GM18505 (cell line): ENCODE measurements at regions not wholly inside any gene's neighbourhood (a gene's known extent, or its start where the extent isn't known, plus 50 kb on each side); places are given as distances from the start of the nearest gene placed in this dataset.

Experiments used
- ATAC-seq: cut with Tn5 transposase; IDR thresholded peaks from one replicate; pipeline ENCODE4 v1.9.1; 2021; ENCODE audit not compliant: unreplicated experiment
- POLR2A ChIP-seq: IDR thresholded peaks from 4 replicates; pipeline ENCODE4 v1.6.1; 2011; ENCODE audit warnings: borderline replicate concordance; ENCODE audit not compliant: insufficient read depth, insufficient read length; ENCODE audit errors: extremely low read depth

DNA sequence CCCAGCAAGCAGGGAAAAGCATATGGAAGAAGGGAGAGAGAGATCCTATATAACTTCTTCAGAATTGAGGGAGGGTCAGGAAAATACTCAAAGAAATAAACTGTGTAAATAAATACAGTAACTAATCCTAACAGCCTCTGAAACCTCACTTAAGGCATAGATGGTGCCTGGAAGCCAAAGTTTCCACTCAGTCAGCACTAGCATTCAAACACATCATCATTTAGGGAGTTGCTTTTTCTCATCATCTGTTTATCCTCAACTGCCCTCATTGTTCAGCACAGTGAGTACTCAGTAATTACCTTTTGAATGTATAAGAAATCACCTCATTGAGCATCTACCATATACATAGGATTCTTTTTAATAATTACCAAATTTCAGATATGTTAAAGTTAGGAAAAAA is 262.9 kb downstream of the C1D start:
- no peak for TF ChIP-seq POLR2A
- ATAC-seq: no peak

DNA sequence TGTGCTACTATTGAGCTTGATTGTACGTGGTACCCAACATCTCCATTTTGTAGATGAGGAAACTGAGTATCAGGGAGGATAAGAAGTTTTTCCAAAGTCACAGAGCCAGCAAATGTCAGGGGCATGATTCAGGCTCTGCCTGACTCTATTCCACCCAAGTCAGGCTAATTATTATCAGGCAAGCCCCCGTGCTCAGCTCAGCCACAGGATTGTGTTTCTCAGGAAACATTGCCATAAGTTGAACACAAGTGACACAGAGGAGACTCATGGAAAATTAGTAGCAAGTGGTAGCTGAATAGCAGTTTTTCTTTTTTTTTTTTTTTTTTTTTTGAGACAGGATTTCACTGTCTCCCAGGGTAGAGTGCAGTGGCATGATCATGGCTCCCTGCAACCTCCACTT is 260.5 kb downstream of the C1D start:
- ATAC-seq: no peak
- no peak for TF ChIP-seq POLR2A

DNA sequence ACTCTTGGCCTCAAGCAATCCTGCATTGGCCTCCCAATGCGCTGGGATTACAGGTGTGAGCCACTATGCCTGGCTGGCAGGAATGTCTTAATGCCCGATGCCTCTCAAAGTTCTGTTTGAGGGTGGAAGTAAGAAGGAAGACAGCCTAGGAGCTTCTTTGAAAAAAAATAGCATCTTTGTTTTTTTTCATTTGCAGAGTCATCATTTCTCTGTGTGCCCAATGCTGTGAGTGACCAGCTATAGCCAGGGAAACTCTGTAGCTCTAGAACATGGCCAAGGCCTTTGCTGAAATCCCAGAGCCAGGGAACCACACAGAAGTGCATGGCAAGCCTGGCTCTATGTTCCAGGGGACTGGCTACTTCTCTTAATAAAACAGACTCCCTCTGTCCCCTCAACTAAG is 260.0 kb downstream of the C1D start:
- ATAC-seq: no peak
- no peak for TF ChIP-seq POLR2A

DNA sequence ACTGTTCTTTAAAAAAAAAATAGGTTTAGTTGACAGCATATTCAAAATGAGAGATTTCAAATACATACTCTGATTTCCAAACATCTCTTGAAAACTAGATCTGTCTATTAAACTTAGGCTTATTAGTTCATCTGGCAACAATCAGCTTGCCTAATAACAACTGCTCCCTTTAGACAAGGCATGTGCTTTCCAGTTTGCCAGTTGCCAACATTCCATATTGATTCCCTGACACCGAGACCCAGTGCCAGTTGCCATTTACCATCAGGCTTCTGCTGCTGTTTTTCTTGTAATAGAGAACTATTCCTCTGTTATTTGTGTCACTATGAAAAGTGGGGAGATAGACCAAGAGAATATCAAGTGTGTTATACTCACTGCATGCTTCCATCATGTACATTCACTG is 256.0 kb downstream of the C1D start:
- no peak for ATAC-seq
- TF ChIP-seq POLR2A: no peak

DNA sequence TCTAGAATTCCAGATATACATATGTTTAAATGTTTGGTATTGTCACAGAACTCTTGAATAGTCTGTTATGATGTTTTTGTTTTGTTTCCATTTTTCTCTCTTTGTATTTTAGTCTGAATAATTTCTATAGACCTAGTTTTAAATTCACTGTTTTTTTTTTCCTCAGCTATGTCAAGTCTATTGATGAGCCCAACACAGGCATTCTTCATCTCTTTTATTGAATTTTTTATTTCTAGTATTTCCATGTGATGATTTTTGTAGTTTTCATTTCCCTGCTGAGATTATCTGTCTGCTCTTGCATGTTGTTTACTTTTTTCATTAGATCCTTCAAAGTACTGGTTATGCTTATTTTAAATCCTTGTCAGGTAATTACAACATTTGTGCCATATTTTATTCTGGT is 254.7 kb downstream of the C1D start:
- no peak for TF ChIP-seq POLR2A
- no peak for ATAC-seq

DNA sequence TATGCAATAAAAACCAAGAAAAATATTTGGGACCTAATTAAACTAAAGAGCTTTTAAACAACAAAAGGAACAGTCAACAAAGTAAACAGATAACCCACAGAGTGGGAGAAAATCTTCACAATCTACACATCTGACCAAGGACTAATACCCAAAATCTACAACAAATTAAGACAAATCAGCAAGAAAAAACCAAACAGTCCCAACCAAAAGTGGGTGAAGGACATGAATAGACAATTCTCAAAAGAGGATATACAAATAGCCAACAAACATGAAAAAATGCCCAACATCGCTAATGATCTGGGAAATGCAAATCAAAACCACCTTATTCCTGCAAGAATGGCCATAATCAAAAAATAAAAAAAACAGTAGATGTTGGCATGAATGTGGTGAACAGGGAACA is 250.1 kb downstream of the C1D start:
- ATAC-seq: no peak
- no peak for TF ChIP-seq POLR2A

DNA sequence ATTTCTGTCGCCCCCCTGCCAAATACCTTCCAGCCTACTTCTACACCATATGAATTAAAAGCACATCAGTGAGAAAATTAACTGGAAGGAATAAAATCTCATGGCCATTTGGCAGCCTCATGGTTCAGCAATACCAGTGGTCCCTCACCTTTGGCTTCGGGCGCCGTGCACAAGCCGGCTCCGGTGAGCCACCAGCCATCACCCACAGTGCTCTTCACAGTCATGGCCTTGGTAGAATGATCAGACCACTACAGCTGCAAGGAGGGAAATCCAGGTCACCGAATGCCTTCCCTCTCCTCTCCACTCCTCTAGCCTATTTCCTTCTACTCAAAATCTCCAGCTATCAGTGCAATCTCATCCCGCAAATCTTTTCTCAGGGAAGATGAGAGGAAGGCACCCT is 239.1 kb downstream of the C1D start:
- no peak for TF ChIP-seq POLR2A

DNA sequence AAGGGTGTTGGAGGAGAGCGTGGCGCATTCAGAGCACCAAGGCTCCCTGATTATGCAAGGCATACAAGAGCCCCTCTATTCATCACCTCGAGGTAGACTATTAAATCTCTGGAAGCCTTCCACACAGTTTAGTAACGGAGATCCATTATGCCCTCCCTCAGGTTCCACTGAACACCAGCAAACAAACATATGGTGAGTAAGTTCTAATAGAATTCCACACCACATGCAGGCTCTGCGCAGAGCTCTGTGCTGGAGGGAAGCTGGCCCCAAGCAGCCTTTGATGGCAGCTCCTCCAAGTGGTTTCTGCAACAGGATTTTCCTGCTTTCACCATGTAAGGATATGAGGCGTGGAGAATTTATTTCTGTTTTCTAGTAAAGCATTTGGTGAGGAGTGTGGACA is 238.6 kb downstream of the C1D start:
- no peak for TF ChIP-seq POLR2A
- ATAC-seq: no peak

More for the DNA sequence above, 239.1 kb downstream of the C1D start:
- ATAC-seq: no peak

DNA sequence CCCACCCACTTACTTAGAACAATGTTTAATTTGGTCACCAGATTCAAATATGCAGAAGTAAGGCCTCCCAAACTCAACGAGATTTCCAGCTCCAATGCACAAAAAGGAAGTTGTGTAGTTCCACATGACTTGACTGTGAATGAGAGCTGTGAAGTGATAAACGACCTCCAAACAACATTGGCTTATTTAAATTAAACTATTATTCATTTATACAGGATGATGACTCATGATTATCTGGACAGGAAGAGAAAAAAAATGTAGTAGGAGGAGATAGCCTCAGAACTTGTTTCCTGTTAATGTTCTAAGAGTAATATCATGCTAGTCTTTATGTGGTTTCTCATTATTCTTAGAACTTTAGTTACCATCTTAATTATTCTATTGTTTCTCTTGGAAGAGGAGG is 237.3 kb downstream of the C1D start:
- no peak for ATAC-seq
- no peak for TF ChIP-seq POLR2A

DNA sequence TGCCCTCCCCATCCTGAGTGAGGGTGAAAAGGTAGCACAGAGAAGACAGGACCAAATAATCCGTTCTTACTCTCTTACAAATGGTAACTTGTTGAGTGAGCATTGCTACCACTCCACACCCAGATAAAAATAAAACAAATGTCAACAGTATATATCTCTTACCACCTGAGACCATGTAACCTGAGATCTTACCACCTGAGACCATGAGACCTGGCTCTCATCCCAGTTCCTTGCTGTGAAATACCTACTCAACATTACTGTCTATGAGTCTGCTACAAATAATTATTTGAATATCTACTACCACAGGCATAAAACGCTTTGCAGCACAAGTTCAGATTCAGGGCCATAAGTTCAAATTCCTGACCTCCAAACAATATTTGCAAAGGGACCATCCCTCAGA is 234.7 kb downstream of the C1D start:
- no peak for TF ChIP-seq POLR2A

DNA sequence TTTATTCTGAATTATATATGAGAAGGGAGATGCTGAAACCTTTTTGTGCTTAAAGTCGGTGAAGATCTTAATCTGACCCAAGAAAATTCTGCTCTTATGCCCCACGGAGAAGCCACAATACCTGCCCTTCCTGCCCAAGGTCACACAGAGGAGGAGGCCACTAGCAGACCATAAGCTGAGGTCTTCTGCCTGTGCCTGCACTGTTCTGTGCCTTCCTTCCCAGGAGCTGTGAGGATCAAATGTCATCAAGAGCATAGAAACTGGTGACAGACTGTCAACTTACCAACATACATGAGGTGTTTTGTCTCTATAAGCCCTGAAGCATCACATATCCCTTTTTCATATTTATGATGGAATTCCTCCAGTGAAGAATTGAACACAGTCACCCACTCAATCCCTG is 233.3 kb downstream of the C1D start:
- ATAC-seq: no peak
- no peak for TF ChIP-seq POLR2A

More for the DNA sequence above, 234.7 kb downstream of the C1D start:
- no peak for ATAC-seq

DNA sequence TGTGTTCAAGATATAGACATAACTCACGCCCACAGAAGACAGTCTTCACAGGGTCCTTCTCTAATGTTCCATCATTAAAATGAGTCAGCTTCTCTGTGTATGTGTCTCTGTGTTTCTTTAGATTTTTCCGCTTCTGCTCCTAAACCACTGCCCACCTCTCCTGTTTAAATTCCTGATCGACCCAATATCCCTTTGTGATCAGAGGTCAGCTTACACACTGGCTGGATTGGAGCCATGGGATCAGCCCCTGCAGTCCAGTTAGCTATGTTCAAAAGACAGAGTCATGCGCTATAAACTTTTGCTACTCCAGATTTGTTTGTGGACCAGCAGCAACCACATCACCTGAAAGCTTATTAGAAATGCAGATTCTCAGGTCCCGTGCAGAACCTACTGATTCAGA is 229.2 kb downstream of the C1D start:
- ATAC-seq: no peak
- TF ChIP-seq POLR2A: no peak

DNA sequence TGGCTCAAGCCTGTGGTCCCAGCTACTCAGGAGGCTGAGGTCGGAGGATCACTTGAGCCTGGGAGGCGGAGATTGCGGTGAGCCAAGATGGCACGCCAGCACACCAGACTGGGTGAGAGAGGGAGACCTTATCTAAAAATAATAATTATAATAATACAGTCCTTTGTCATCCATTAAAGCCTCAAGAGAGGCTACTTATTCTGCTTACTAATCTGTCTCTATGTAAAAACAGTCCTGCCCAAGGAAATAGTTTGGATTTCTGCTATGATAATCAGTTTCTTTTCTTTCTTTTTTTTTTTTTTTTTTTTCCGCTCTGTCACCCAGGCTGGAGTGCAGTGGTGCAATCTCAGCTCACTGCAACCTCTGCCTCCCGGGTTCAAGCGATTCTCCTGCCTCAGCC is 228.3 kb downstream of the C1D start:
- ATAC-seq: no peak
- TF ChIP-seq POLR2A: no peak

DNA sequence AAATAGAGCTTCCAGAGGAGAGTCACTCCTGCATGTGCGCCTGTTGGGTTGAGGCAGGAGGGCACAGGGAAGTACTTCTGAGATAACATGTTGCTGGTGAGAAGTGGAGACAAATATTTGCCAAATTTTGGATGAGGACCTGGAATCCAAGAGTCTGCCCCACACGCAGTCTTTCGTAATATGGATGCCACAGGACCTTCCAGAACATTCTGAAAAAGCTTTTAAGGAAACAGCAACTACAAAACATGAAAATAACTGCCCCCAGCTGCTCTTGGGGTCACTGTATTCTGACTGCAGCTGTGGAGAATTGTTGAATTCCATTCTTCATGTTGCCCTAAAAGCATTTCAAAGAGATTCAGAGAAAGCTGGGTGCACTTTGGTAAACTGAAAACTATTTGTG is 227.5 kb downstream of the C1D start:
- no peak for TF ChIP-seq POLR2A
- ATAC-seq: no peak

DNA sequence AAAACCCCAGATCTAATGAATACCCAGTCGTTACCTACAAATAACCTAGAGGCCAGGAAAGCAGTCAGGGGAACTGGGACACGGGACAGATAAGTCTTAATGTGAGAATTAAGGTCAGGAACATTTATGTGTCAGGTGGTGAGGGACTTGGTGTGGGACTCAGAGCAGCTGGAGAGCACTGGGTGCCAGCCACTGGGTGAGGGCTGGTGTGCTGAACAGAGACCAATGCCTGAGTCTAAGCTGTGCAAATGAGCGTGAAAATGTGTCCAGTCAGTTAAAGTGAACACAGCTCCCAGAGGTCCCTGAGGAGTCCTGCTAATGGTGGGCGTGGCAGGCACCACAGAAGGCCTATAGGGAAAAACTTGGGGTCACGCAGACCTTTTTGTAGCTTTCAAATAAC is 225.9 kb downstream of the C1D start:
- ATAC-seq: no peak
- TF ChIP-seq POLR2A: no peak
